ENCODE measurements at regions not wholly inside any gene's neighbourhood (a gene's known extent, or its start where the extent isn't known, plus 50 kb on each side); places are given as distances from the start of the nearest gene placed in this dataset.

- H3K4me3 ChIP-seq (ENCODE audit: control extremely low read depth in 1 of 5, extremely low read depth in 1 of 5, insufficient read depth in 1 of 5, low read depth in 2 of 5, low read length in 4 of 5), result no peak overlapping the region
- peaks cover 0 to 3% (median 2%) of the 10 kb centered on the region in 3 donors for H3K9me3 ChIP-seq (ENCODE audit: control extremely low read depth in 1 of 3, control insufficient read depth in 2 of 3, insufficient read depth in 1 of 3, low read length in 2 of 3)
- no peaks in the 10 kb centered on the region for H3K36me3 ChIP-seq (replicated peaks in 1 of 2; ENCODE audit: control extremely low read depth in 1 of 2, control insufficient read depth in 1 of 2, extremely low read depth in 1 of 2, insufficient read depth in 2 of 2, low read length in 1 of 2)
- H3K27ac Mint-ChIP-seq, result no peak overlapping the region
- no peak overlapping the region for H3K27ac ChIP-seq (ENCODE audit: low read length in 2 of 2)
- peaks cover 9% of the 10 kb centered on the region for H3K4me1 Mint-ChIP-seq
- H3K27me3 Mint-ChIP-seq, result peaks cover 16% of the 10 kb centered on the region
- H3K4me2 ChIP-seq (replicated peaks; ENCODE audit: low read depth, low read length, poor library complexity, severe bottlenecking), result no peak overlapping the region
- ChIA-PET CTCF (interaction anchor here (0.6 to 1.3 kb wide), 4 partner anchors 8 to 345 kb away, joined by 3 to 7 read pairs (median 4); no protein-coding TSS in a partner anchor), POLR2A (no interaction called here)
- H2AFZ ChIP-seq (ENCODE audit: insufficient read depth, low read depth, low read length, poor library complexity, severe bottlenecking), result no peak overlapping the region
- H3K27me3 ChIP-seq (replicated peaks in 1 of 4; ENCODE audit: control extremely low read depth in 1 of 4, control insufficient read depth in 3 of 4, insufficient read depth in 4 of 4, low read length in 3 of 4), result no peaks in the 10 kb centered on the region
- peaks cover 2% of the 10 kb centered on the region for H3K9me3 Mint-ChIP-seq (ENCODE audit: insufficient read depth)
- peaks cover 0 to 5% of the 10 kb centered on the region in 2 donors for H3K4me1 ChIP-seq (ENCODE audit: control insufficient read depth in 2 of 2, insufficient read depth in 2 of 2, low read length in 2 of 2)
- no peak overlapping the region for H3K9ac ChIP-seq (ENCODE audit: low read length)
- ATAC-seq (ENCODE audit: low read depth) (no peak), DNase-seq (no peak)
- no peaks in the 10 kb centered on the region for H4K20me1 ChIP-seq (ENCODE audit: control insufficient read depth, insufficient read depth, low read length, poor library complexity, severe bottlenecking)
- WGBS (ENCODE audit: insufficient coverage), result 92% methylated on average over 7 of the region's 7 CpGs
- no peak for TF ChIP-seq CTCF (IDR thresholded peaks at IDR 0.05)
- TF ChIP-seq EZH2 (IDR thresholded peaks at IDR 0.05; ENCODE audit: borderline replicate concordance, insufficient read depth, low read depth, low read length, poor library complexity, severe bottlenecking), result no peak
- no peaks in the 10 kb centered on the region for H3K79me2 ChIP-seq (ENCODE audit: control insufficient read depth, insufficient read depth, low read length)
- intact Hi-C loops (cut with micrococcal nuclease), result no loop called here
- no peak overlapping the region for H3K4me3 Mint-ChIP-seq
Measured at GRCh38 chr4:38330936-38331335, 333.1 kb upstream of the KLF3 start.

GRCh38 chr4:38332699-38333098 is 331.3 kb upstream of the KLF3 start:
- peaks cover 3% of the 10 kb centered on the region for H3K9me3 Mint-ChIP-seq (ENCODE audit: insufficient read depth)

More at GRCh38 chr4:38332699-38333098, 331.3 kb upstream of the KLF3 start:
- intact Hi-C loops (cut with micrococcal nuclease), result no loop called here
- Histone ChIP-seq H3K27me3 (replicated peaks in 1 of 4; ENCODE audit: control extremely low read depth in 1 of 4, control insufficient read depth in 3 of 4, insufficient read depth in 4 of 4, low read length in 3 of 4) (no peaks in the 10 kb centered on the region), H3K4me3 (ENCODE audit: control extremely low read depth in 1 of 5, extremely low read depth in 1 of 5, insufficient read depth in 1 of 5, low read depth in 2 of 5, low read length in 4 of 5) (no peak overlapping the region), H3K9ac (ENCODE audit: low read length) (no peak overlapping the region), H4K20me1 (ENCODE audit: control insufficient read depth, insufficient read depth, low read length, poor library complexity, severe bottlenecking) (no peaks in the 10 kb centered on the region), H3K4me2 (replicated peaks; ENCODE audit: low read depth, low read length, poor library complexity, severe bottlenecking) (no peak overlapping the region), H3K79me2 (ENCODE audit: control insufficient read depth, insufficient read depth, low read length) (no peaks in the 10 kb centered on the region), H3K9me3 (ENCODE audit: control extremely low read depth in 1 of 3, control insufficient read depth in 2 of 3, insufficient read depth in 1 of 3, low read length in 2 of 3) (peaks cover 0 to 3% (median 2%) of the 10 kb centered on the region in 3 donors), H2AFZ (ENCODE audit: insufficient read depth, low read depth, low read length, poor library complexity, severe bottlenecking) (no peak overlapping the region), H3K4me1 (ENCODE audit: control insufficient read depth in 2 of 2, insufficient read depth in 2 of 2, low read length in 2 of 2) (peaks cover 0 to 5% of the 10 kb centered on the region in 2 donors), H3K27ac (ENCODE audit: low read length in 2 of 2) (no peak overlapping the region), H3K36me3 (replicated peaks in 1 of 2; ENCODE audit: control extremely low read depth in 1 of 2, control insufficient read depth in 1 of 2, extremely low read depth in 1 of 2, insufficient read depth in 2 of 2, low read length in 1 of 2) (no peaks in the 10 kb centered on the region)
- no peak for TF ChIP-seq EZH2 (IDR thresholded peaks at IDR 0.05; ENCODE audit: borderline replicate concordance, insufficient read depth, low read depth, low read length, poor library complexity, severe bottlenecking)
- POLR2A ChIA-PET, result no interaction called here
- WGBS (ENCODE audit: insufficient coverage), result no CpG with 5 or more reads among the region's 4 CpGs
- Mint-ChIP-seq H3K4me1 (peaks cover 9% of the 10 kb centered on the region), H3K27me3 (peaks cover 16% of the 10 kb centered on the region), H3K4me3 (no peak overlapping the region), H3K27ac (no peak overlapping the region)
- DNase-seq, result no peak
- CTCF ChIA-PET, result no interaction called here
- ATAC-seq (ENCODE audit: low read depth), result no peak

Measured in B cell (primary cell).